ENCODE measurements at regions not wholly inside any gene's neighbourhood (a gene's known extent, or its start where the extent isn't known, plus 50 kb on each side); places are given as distances from the start of the nearest gene placed in this dataset.

DNA sequence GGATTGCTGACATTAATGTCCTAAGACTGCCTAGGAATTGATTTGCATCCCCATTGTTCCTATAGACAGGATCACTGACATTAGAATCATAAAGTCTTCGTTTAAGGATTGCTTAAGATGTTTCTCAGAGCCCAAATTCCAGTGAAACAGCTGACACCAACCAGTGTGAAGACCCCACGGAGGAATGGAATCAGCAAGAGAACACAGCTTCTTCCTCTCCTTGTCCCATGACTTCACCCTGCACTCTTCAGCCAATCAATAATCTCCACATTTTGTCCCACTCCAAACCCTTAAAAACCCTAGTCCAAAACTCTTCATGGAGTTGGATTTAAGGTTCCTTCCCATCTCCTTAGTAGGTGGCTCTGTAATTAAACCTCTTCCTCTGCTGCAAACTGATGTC, 157.0 kb upstream of the NDUFV2 start:
- no peak for DNase-seq

DNA sequence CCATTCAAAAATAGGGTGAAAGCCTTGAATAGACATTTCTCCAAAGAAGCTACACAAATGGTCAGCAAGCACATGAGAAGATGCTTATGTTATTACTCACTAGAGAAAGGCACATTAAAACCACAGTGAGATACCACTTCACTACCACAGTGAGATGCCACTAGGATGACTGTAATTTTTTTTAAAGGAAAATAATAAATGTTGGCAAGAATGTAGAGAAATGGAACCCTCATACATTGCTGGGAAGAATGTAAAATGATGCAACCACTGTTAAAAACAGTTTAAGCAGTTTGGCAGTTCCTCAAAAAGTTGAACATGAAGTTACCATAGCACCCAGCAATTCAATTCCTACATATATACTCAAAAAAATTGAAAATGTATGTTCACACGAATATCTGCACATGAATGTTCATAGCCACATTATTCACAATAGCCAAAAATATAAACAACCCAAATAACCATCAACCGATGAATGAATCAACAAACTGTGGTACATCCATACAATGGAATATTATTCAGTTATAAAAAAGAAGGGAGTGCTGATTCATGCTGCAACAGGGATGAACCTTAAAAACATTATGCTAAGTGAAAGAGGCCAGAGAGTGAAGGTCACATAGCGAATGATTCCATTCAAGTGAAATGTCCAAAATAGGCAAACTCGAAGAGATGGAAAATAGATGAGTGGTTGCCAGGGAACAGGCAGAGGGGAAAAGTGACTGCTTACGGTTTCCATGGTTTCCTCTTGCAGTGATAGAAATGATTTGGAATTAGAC, 156.2 kb upstream of the NDUFV2 start:
- no peak for DNase-seq

GRCh38 chr18:8947566-8947965, 154.9 kb upstream of the NDUFV2 start:
- DNase-seq = peak; percentile 58

DNA sequence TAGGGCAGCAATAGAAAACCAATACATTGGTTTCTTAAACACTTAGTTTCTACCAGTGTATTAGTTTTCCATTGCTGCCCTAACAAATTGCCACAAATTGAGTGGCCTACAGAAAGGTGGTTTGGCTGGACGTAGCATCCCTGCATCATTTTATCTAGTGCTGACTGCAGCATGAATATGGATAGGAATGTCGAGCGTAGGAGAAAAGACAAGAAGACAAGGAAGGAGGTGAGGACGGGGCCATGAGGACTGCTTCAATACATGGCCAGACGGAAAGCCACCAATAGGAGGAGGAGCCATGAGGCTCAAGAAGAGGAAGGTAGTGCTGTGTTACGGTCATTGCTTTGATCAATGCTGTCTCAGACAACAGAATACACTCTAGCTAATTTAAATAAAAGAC, 154.5 kb upstream of the NDUFV2 start:
- no peak for DNase-seq

DNA sequence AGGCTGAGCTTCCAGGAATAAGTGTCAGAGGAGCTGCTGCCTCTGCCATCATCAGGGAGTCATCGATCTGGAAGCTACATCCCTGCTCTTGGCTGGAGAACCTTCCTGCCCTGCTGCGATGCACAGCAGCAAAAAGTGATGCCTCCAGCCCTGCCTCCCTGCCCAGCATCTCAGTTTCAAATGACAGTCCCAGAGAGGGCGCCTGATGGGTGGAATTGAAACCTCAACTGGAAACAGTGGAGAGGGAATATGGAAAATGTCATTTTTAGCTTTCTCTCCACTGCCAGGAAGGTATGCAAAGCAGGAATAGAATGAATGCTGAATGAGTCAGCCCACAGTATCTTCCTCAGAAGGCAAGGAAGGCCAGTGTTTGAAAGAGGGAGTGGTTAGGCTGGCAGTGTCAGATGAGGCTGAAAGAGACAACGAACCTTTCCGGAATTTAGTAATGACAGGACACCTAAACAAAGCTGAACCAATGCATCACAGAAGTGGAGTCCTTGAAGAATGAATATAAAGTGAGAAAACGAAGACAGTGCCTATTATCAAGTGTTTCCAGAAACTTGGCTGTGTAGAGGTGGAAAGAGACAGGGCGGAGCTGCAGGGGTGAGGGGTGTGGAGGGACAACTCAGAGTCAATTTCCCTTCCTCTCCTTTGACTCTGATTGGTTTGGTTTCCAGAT, 153.9 kb upstream of the NDUFV2 start:
- peak; percentile 47 for DNase-seq

GRCh38 chr18:8949206-8949605, 153.3 kb upstream of the NDUFV2 start:
- peak; percentile 92 for DNase-seq

- no peak for DNase-seq
These were observed 151.0 kb upstream of the NDUFV2 start for GRCh38 chr18:8951491-8951890.

- DNase-seq = no peak
These were observed 150.3 kb upstream of the NDUFV2 start for GRCh38 chr18:8952174-8952573.

GRCh38 chr18:8952769-8953760, 149.4 kb upstream of the NDUFV2 start:
- no peak for DNase-seq

DNA sequence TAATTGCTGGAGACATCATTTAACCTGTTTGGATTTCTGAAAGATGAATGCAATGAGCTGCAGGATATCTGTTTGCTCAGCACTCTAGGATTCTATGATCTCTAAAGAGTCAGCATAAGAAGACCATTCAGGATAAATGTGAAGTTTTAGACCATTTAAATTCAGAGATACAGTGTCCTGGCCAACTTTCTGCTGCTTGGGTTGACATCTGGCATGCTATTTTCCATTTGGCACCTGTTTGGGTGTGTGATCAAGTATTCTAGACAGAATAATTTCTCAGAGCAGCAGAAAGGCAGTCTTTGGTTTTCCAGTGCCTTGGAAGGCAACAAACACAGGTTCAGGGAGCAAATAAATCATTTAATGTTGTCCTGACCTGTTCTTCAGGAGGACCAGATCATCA, 144.8 kb upstream of the NDUFV2 start:
- DNase-seq = no peak

GRCh38 chr18:8958660-8959059, 143.8 kb upstream of the NDUFV2 start:
- no peak for DNase-seq

- DNase-seq = no peak
These were observed 142.9 kb upstream of the NDUFV2 start for GRCh38 chr18:8959551-8960135.

DNA sequence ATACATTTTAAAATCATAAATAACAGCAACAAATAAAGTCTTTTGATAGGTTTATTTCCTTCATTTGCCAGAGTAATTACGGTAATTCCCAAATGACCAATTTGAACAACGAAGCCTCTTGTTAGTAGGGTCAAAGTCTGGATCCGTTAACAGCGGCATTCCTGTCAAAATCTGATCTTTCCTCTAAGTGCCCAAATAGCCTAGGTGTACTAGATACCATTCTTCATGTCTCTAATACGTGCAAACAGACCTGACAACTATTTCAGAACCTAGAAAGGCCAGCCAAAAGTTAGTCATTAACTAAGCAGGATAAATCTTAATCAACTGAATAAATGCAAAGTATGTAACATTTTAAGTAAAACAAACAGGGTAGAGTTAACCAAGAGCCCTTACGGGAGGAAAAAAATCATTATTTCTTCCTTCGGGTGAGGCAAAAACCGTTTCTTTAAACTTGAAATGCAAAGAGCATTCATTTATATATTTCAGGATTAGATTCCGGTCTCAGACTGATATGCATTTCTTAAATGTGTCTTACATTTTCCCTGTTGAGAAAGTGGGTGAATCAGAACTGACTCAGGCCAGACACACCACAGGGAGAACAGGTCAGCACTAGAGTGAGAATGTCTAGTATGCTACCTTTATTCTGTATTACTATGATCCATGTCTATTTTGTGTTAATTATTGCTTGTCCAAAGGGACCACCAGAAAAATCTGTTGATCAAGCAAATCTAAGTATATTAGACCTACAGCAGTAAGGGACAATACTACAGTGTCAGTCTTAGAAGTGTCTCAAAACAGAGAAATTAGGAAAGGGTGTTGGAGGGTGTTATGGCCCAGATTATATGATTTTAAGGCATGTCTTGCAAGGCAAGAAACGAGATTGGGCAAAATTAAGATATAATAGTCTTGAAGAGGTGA, 141.5 kb upstream of the NDUFV2 start:
- no peak for DNase-seq

GRCh38 chr18:8962192-8962779, 140.2 kb upstream of the NDUFV2 start:
- no peak for DNase-seq

DNA sequence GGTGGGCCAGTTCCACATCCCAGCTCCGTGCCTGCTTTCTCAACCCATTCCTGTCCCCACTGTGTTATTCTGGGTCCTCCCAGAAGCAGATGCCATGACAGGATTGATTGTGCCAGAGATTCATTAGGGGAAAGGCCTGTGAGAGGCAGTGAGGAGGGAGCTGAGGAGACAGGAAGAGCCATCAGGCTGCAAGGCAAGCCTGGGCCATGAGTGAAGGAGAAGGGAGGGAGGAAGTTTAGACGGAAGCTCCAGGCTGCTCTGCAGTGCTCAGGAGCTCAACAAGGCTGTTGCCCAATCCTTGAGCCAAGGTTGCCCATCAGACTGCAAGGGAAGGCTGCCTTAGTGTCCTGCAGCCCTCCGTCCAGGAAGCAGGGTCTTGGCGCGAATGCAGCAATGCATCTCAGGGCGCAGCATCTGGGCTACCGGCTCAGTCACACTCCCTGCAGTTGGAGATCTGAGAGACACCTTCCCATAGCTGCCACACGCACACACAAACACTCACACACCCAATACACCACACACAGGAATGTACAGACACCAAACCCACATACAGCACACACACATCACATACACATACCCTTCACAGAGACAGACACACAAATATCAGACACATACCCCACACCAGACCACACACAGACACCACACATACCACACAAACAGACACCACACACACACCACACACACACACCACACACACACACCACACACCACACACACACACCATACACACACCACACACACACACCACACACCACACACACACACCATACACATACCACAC, 139.5 kb upstream of the NDUFV2 start:
- DNase-seq = no peak

DNA sequence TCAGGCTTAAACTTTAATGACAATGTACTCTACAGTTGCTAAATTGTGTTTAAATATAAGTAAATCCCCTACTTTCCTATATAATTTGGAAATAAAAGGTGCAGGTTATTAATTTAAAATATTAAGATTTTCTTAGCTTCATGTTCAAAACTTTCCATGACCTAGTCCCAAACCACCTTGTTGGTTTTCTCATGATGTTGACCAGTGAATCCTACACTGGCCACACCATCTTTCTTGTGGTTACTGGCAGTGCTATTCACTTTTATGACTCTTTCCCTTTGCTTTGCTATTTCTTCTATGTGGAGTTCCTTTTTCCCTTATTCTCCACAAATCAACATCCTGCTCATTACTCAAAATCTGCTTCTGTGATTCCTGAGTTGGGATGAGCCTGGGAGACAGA, 138.6 kb upstream of the NDUFV2 start:
- DNase-seq = no peak

DNA sequence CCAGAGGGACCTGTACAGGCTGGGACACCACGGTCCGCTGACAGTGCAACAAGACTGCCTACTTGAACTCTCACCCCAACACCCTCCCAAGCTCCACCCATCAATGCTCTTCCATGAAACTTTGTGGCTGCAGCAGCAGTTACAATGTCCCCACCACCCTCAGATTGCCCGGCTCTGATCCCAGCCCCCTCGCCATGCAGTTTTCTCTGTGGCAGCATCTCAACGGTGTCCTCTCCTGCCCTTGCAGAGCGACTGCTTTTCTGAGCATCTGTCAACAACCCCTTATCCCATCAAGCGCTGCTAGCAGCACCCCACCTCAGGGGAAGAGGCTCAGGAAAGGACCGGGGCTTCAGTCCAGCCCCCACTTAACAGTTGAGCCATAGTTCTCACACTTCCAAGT, 137.1 kb upstream of the NDUFV2 start:
- no peak for DNase-seq

DNA sequence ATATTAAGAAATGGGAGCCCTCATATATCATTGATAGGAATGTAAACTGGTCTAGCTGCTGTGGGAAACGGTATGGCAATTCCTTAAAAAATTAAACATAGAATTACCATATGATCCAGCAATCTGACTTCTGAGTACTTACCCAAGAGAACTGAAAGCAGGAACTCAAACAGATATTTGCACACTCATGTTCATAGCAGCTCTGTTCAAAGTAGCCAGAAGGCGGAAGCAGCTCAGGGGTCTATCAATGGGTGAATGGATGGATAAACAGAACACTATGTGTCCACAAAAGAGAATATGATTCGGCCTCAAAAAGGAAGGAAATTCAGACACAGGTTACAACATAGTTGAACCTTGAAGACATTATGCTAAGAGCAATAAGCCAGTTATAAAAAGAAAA, 135.7 kb upstream of the NDUFV2 start:
- DNase-seq = no peak

GRCh38 chr18:8967573-8967972, 134.9 kb upstream of the NDUFV2 start:
- no peak for DNase-seq

DNA sequence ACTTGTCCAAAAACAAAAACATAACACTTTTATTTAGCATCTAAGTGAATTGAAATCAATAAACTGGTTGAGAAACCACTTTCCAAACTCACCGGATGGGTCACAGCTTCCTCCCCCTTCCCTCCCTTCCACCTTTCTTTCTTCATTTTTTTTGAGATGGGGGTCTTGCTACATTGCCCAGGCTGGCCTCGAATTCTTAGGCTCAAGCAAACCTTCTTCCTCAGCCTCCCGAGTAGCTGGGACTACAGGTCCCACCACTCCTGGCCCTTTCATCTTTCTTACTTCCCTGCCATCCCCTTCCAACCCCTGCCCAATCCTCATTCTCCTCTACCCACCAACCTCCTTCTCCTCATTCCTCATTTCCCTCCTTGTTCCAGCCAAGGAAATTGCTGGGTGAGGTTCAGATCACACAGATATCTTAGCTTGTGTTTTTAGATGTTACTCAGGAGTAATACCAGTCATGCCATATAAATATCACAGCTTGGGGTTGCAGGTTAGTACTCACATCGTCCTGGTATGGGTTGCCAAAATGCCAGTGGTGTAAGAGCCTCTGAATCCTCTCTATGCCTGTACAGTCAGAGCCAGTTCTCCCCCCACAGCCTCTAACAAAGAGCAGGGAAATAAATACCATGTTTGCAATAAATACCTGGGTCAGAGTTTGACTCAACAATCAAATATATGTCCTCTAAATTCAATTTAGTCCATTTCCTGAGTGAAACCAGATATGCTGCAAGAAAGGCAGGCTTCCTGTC, 132.7 kb upstream of the NDUFV2 start:
- DNase-seq = no peak

All from NCI-H2171 treated with DMSO at 0.1 percent for 48 hours (cell line).